ENCODE measurements at regions not wholly inside any gene's neighbourhood (a gene's known extent, or its start where the extent isn't known, plus 50 kb on each side); places are given as distances from the start of the nearest gene placed in this dataset.

DNA sequence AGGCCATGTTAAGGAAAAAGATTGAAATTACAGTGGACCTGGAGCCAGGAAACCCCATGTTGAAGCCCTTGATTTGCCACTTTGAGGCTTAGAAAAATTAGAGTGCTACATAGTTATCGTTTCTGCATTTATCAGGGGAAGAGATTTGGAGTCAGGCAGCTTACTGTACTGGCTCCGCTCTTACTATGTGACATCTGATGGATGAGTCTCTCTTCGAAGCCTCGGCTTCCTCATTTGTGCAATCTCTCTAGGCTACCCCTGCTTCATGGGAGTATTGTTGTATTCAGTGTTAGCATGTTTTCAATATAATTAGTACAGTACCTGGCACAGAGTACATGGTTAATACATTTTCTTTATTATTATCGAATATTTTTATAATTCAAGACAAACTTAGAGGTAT lies 480.4 kb upstream of the USP24 start:
- TF ChIP-seq, protein P1, sequence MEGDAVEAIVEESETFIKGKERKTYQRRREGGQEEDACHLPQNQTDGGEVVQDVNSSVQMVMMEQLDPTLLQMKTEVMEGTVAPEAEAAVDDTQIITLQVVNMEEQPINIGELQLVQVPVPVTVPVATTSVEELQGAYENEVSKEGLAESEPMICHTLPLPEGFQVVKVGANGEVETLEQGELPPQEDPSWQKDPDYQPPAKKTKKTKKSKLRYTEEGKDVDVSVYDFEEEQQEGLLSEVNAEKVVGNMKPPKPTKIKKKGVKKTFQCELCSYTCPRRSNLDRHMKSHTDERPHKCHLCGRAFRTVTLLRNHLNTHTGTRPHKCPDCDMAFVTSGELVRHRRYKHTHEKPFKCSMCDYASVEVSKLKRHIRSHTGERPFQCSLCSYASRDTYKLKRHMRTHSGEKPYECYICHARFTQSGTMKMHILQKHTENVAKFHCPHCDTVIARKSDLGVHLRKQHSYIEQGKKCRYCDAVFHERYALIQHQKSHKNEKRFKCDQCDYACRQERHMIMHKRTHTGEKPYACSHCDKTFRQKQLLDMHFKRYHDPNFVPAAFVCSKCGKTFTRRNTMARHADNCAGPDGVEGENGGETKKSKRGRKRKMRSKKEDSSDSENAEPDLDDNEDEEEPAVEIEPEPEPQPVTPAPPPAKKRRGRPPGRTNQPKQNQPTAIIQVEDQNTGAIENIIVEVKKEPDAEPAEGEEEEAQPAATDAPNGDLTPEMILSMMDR (conservative IDR thresholded peaks at IDR 0.05): no peak
- H3K27ac ChIP-seq: no peak overlapping the region

DNA sequence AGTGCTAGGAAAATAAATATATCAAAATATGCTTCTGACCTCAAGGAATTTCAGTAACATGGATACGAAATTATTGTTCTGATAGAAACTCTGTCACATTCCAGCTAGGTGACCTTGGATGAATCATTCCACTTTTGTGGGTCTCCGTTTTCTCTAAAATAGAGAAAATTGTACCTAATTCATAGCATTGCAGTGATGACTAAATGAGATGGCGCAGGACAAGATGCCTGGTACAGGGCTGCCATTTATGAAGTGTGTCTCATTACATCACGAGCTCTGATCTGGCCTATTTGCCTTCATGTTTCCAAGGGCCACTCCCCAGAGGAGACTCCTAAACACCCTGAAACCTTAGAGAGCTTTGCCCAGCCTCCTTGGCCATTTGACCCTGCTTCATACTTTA lies 480.0 kb upstream of the USP24 start:
- TF ChIP-seq, protein P1 (conservative IDR thresholded peaks at IDR 0.05): no peak
- H3K27ac ChIP-seq: no peak overlapping the region

DNA sequence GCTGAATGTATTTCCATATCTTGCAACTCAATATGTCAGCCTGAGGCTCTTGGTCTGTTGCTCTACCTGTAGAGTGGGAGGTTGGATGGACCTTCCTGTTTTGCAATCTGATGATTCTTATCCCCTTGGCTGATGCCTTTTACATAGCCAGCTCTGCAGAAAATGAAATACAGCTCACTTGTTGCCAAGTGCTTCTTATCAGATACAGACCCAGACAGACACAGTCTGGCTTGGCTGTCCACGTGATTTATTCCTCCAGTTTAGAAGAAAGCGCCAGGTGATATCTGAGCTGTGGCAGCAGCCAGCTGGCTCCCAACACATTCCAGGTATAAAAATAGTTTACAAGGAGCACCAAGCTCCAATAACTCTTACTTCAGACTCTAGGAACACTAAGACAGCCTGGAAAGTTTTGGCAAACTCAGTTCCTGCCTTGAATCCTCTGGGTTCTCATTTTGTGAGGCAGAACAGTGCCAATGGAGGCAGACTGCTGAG lies 479.2 kb upstream of the USP24 start:
- no peak overlapping the region; the same call in 1 of the 2 replicates for H3K27ac ChIP-seq
- TF ChIP-seq, protein P1 (conservative IDR thresholded peaks at IDR 0.05): no peak

DNA sequence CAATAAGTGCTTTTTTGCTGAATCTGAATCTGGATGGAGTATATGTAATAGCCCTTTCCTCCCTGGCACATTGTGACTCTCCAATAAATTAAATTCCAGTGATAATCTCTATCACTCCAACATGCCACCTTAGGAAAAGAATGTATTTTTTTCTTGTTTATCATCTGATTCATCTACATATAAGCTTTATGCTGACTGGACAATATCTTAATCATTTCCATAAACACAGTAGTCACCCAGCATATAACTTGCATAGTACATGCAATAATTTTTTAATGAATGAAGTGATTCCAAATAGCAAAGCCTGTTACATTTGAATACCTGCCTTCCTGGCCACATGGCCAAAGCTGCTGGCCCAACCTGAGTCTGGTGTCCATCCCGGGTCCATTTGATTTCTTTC lies 477.6 kb upstream of the USP24 start:
- H3K27ac ChIP-seq: no peak overlapping the region

DNA sequence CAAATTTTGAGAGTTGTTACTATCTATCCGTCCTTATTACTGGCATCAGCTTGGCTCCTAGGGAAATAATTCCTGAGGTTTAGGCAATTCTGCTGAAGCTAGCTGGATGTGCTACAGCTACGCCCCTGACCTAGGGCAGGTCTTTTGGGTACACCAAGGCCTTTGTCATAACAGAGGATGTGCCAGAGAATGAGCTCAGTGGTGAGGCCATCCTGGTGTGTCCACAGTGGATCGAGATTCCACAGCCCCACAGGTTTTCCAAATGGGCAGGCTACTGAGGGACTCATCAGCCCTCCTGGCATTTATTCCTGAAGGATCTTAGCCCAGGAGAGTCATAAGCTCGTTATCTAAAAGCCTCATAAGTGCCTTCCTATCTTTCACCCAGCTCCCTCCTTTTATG lies 475.2 kb upstream of the USP24 start:
- TF ChIP-seq, protein P1 (conservative IDR thresholded peaks at IDR 0.05): no peak

More for the DNA sequence above, 477.6 kb upstream of the USP24 start:
- TF ChIP-seq, protein P1 (conservative IDR thresholded peaks at IDR 0.05): no peak

DNA sequence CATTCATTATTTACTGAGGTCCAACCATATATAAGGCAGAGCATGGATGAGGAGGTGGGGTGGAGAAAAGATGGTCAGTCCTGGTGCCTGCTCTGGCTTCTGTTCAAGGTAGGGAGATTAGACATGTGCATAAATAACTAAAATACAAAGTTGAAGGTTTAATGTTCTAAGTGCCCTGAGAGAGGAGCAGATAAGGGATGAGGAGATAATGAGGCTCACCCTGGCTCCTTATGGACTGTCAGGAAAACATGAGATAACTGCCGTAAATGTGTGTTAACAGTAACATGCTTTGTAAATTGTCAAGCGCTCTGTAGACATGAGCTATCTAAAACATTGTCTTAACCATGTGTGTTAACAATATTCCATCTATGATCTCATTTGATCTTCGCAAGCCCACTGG lies 474.6 kb upstream of the USP24 start:
- no peak overlapping the region for H3K27ac ChIP-seq
- TF ChIP-seq, protein P1 (conservative IDR thresholded peaks at IDR 0.05): no peak

More for the DNA sequence above, 475.2 kb upstream of the USP24 start:
- no peak overlapping the region for H3K27ac ChIP-seq

DNA sequence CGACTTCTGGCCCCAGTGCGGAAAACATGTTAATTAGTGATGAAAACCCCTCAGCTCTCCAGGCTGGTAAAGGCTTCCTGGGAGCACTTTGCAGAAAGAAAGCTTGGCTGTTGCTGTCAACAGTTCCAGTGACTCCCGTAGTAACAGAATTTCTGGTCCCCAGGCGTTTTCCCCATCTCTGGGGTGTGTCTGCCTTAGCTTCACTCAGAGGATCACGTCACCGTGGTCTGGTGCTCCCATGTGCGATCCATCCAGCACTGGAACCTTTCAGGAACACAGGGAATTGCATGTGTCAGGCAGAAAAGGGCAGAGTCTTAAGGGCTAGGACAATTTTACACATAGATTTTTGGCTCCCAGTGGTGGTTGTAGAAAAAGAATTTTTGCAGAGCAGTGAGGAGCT lies 470.4 kb upstream of the USP24 start:
- TF ChIP-seq, protein P1 (conservative IDR thresholded peaks at IDR 0.05): no peak
- H3K27ac ChIP-seq: no peak overlapping the region

Measured in VCaP (cell line).